C4-2B (cell line): ENCODE measurements at regions not wholly inside any gene's neighbourhood (a gene's known extent, or its start where the extent isn't known, plus 50 kb on each side); places are given as distances from the start of the nearest gene placed in this dataset.

Experiments
- ZFX ChIP-seq: fragments of 450-650 bp; IDR thresholded peaks from 2 replicates; pipeline ENCODE4 v1.6.1; 2017
- TF ChIP-seq, protein P1 (sequence below): fragments of 450-650 bp; conservative IDR thresholded peaks from 2 replicates; pipeline ENCODE4 v1.5.1; 2017; ENCODE audit warnings: mild to moderate bottlenecking

DNA sequence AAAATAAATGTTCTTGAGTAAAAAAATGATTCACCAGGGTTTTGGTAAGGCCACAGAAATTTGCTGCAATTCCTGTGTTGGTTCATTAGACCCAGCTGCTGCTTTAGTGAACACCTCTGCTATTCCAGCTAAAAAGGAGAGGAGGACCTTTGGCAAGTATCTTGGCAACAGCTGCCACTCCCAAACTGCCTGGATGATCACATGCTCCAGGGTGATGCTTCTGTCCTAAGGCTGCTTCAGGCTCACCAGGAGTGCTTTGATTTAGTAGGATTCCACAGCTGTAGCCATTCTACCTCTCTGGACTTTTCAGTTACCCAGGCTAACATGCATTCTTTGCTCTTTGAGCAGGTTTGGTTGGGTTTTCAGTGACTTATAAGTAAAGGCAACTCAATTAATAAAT is 82.6 kb upstream of the NPVF start:
- TF ChIP-seq, protein P1, sequence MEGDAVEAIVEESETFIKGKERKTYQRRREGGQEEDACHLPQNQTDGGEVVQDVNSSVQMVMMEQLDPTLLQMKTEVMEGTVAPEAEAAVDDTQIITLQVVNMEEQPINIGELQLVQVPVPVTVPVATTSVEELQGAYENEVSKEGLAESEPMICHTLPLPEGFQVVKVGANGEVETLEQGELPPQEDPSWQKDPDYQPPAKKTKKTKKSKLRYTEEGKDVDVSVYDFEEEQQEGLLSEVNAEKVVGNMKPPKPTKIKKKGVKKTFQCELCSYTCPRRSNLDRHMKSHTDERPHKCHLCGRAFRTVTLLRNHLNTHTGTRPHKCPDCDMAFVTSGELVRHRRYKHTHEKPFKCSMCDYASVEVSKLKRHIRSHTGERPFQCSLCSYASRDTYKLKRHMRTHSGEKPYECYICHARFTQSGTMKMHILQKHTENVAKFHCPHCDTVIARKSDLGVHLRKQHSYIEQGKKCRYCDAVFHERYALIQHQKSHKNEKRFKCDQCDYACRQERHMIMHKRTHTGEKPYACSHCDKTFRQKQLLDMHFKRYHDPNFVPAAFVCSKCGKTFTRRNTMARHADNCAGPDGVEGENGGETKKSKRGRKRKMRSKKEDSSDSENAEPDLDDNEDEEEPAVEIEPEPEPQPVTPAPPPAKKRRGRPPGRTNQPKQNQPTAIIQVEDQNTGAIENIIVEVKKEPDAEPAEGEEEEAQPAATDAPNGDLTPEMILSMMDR, result no peak
- no peak for TF ChIP-seq ZFX
